Loucy (cell line): ENCODE measurements at regions not wholly inside any gene's neighbourhood (a gene's known extent, or its start where the extent isn't known, plus 50 kb on each side); places are given as distances from the start of the nearest gene placed in this dataset.

Source experiments
- H2AFZ ChIP-seq: fragments of 200-600 bp; sonication (generic); 2 replicates; pipeline ENCODE4 v1.6.0; 2016; ENCODE audit warnings: antibody characterized with exemption, mild to moderate bottlenecking, low read length, moderate library complexity
- H3F3A ChIP-seq: fragments of 200-600 bp; 2 replicates; pipeline ENCODE4 v1.6.0; 2016; ENCODE audit warnings: antibody characterized with exemption, low read depth, mild to moderate bottlenecking
- H3K27me3 ChIP-seq: fragments of 200-600 bp; sonication (generic); 2 replicates; pipeline ENCODE4 v1.6.1; 2014; ENCODE audit warnings: low read length, mild to moderate bottlenecking; ENCODE audit not compliant: insufficient read depth, poor library complexity, severe bottlenecking
- H3K36me3 ChIP-seq: fragments of 200-600 bp; sonication (generic); 2 replicates; pipeline ENCODE4 v1.6.1; 2016; ENCODE audit warnings: low read length; ENCODE audit not compliant: insufficient read depth
- H3K4me1 ChIP-seq: fragments of 200-600 bp; sonication (generic); 2 replicates; pipeline ENCODE4 v1.5.1; 2014; ENCODE audit warnings: low read length, mild to moderate bottlenecking; ENCODE audit not compliant: insufficient read depth, poor library complexity, severe bottlenecking
- H3K4me2 ChIP-seq: fragments of 200-600 bp; sonication (generic); 2 replicates; pipeline ENCODE4 v1.6.0; 2014; ENCODE audit warnings: antibody characterized with exemption, low read length, low read depth, mild to moderate bottlenecking; ENCODE audit not compliant: poor library complexity, severe bottlenecking
- H3K4me3 ChIP-seq: fragments of 200-600 bp; sonication (generic); 2 replicates; pipeline ENCODE4 v1.5.1; 2014; ENCODE audit warnings: low read length, mild to moderate bottlenecking, mixed read lengths; ENCODE audit not compliant: poor library complexity, severe bottlenecking
- H3K79me2 ChIP-seq: fragments of 200-600 bp; sonication (generic); 2 replicates; pipeline ENCODE4 v1.6.1; 2014; ENCODE audit warnings: low read length; ENCODE audit not compliant: insufficient read depth
- H3K9ac ChIP-seq: fragments of 200-600 bp; sonication (generic); 2 replicates; pipeline ENCODE4 v1.6.0; 2014; ENCODE audit warnings: mild to moderate bottlenecking, low read depth, low read length, moderate library complexity; ENCODE audit not compliant: poor library complexity, severe bottlenecking
- H3K9me2 ChIP-seq: fragments of 200-600 bp; sonication (generic); replicated peaks from 2 replicates; pipeline ENCODE4 v1.6.1; 2016; ENCODE audit warnings: low read depth, low read length, mixed read lengths
- H3K9me3 ChIP-seq: fragments of 200-600 bp; sonication (generic); 2 replicates; pipeline ENCODE4 v1.6.1; 2014; ENCODE audit warnings: mild to moderate bottlenecking, antibody characterized with exemption, low read length, low read depth; ENCODE audit not compliant: insufficient read depth
- H4K20me1 ChIP-seq: fragments of 200-600 bp; sonication (generic); 2 replicates; pipeline ENCODE4 v1.6.0; 2014; ENCODE audit warnings: antibody characterized with exemption, low read length, mild to moderate bottlenecking; ENCODE audit not compliant: insufficient read depth, poor library complexity, severe bottlenecking
- CTCF ChIP-seq: fragments of 200-600 bp; sonication (generic); conservative IDR thresholded peaks from 2 replicates; pipeline ENCODE4 v1.5.1; 2014; ENCODE audit warnings: mild to moderate bottlenecking, antibody characterized with exemption, low read length
- EZH2phosphoT487 ChIP-seq: fragments of 200-600 bp; IDR thresholded peaks from 2 replicates; pipeline ENCODE4 v1.6.1; 2018; ENCODE audit warnings: antibody characterized with exemption, mild to moderate bottlenecking, moderate library complexity, borderline replicate concordance

GRCh38 chr6:15968519-15968918, 160.4 kb upstream of the MYLIP start:
- no peaks in the 10 kb centered on the region for H3K27me3 ChIP-seq
- H3K9me3 ChIP-seq: no peaks in the 10 kb centered on the region
- H3K4me2 ChIP-seq: no peak overlapping the region
- no peaks in the 10 kb centered on the region for H3K9me2 ChIP-seq
- no peak overlapping the region for H2AFZ ChIP-seq
- H3K4me3 ChIP-seq: no peak overlapping the region
- TF ChIP-seq CTCF: no peak
- TF ChIP-seq EZH2phosphoT487: no peak
- H3K9ac ChIP-seq: no peak overlapping the region
- H4K20me1 ChIP-seq: no peaks in the 10 kb centered on the region
- H3K36me3 ChIP-seq: no peaks in the 10 kb centered on the region
- no peaks in the 10 kb centered on the region for H3F3A ChIP-seq
- peaks cover 17% of the 10 kb centered on the region for H3K4me1 ChIP-seq
- no peaks in the 10 kb centered on the region for H3K79me2 ChIP-seq

GRCh38 chr6:15966000-15966520, 162.8 kb upstream of the MYLIP start:
- Histone ChIP-seq H3K9ac (no peak overlapping the region), H3K9me2 (no peaks in the 10 kb centered on the region), H3K4me1 (peaks cover 41% of the 10 kb centered on the region), H3K27me3 (no peaks in the 10 kb centered on the region), H3K36me3 (no peaks in the 10 kb centered on the region), H4K20me1 (no peaks in the 10 kb centered on the region), H3K9me3 (no peaks in the 10 kb centered on the region), H3K4me2 (no peak overlapping the region), H3F3A (peaks cover 10% of the 10 kb centered on the region), H3K79me2 (no peaks in the 10 kb centered on the region), H3K4me3 (no peak overlapping the region), H2AFZ (peak overlapping the region; percentile 73; the same call in 1 of the 2 replicates)
- TF ChIP-seq EZH2phosphoT487 (no peak), CTCF (no peak)

- peak overlapping the region; percentile 72 for H3K9ac ChIP-seq
- H2AFZ ChIP-seq: peak overlapping the region; percentile 24
- TF ChIP-seq EZH2phosphoT487 (no peak), CTCF (no peak)
These were observed 166.5 kb upstream of the MYLIP start for GRCh38 chr6:15962449-15962764.

More at GRCh38 chr6:15962449-15962764, 166.5 kb upstream of the MYLIP start:
- H3K4me2 ChIP-seq: peak overlapping the region; percentile 69
- no peaks in the 10 kb centered on the region for H3K36me3 ChIP-seq
- H3F3A ChIP-seq: peaks cover 10% of the 10 kb centered on the region
- peaks cover 42% of the 10 kb centered on the region for H3K4me1 ChIP-seq
- peak overlapping the region; percentile 41 for H3K4me3 ChIP-seq
- no peaks in the 10 kb centered on the region for H3K9me2 ChIP-seq
- H4K20me1 ChIP-seq: no peaks in the 10 kb centered on the region
- H3K79me2 ChIP-seq: no peaks in the 10 kb centered on the region
- H3K27me3 ChIP-seq: no peaks in the 10 kb centered on the region
- peaks cover 5% of the 10 kb centered on the region; the same call in 1 of the 2 replicates for H3K9me3 ChIP-seq
